ENCODE measurements at regions not wholly inside any gene's neighbourhood (a gene's known extent, or its start where the extent isn't known, plus 50 kb on each side); places are given as distances from the start of the nearest gene placed in this dataset.

DNA sequence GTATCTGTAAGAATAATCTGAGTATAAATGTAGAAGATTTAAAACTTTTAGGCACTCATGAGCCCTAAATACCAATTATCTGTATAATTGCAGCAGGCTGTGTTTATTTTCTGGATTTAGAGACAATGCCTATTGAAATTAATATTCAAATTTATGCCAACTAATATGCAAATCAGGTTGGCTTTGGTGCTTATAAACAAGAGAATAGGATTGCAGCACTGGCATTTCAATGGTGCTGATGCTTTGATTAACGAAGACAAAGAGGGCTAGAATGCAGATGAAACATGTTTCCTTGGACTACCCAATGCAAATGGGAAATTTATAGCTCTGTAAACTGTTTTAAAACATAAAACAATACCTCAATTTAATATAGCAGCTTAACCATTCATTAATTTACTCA, 70.7 kb upstream of the GATB start:
- no peak for DNase-seq

DNA sequence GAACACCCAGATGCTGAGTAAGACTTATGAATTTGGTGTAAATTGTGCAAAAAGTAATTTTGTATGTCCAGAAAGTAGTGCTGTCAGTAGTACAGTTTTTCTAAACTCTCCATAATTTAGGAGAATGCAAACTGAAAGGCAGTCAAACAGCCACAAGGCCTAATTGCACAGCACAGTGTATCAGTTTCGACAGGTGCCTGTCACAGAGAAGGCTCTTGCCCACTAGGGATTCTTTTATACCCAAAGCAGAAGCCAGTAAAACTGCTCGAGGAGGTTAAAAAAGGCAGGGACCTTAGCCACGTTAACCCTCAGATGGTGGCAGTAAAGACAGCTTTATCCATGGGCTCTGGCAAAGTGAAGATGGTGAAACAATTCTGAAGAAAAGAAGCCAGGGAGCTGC, 69.4 kb upstream of the GATB start:
- DNase-seq = no peak

DNA sequence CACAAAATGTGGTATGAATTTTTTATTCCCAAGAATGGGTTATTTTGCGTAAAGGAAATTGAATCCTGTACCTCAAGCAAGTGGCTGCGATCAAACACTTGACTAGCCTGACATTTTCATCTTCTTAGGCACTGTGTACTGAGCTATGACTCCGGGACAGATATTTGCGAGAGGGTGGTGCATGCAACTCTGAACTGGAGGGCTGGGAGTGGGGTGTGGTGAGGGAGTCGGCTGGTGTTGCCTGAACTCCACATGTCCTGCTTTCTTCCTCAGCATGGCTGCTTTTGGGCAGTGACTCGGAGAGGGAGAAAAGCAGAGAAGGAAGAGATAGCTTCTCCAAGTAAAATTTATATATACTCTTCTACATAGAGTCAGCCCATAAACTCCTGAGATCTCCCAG, 68.5 kb upstream of the GATB start:
- no peak for DNase-seq

- no peak for DNase-seq
Measured at GRCh38 chr4:151824656-151825055, 63.8 kb upstream of the GATB start.

- no peak for DNase-seq
Measured at GRCh38 chr4:151822331-151822730, 61.5 kb upstream of the GATB start.

- no peak for DNase-seq
Measured at GRCh38 chr4:151820004-151820403, 59.2 kb upstream of the GATB start.

DNA sequence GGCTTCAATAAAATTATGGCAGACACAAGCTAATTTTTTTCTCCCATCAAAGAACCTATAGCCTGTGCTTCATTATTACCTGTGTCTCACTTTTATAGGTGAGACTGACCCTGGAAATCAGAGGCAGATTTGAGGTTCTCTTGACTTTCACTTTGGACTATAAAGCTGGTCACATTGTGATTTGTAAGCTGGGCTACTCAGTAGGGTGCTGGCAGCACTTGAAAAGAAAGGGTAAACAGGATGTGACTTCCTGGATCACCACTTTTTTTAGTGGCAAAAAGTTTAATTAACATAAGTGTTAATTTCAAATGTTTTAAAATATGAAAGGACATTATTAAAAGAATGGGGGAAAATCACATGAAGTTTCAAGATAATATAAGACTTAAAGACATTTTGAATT, 50.6 kb upstream of the GATB start:
- no peak for DNase-seq

All from activated T-cell treated with anti-CD3 and anti-CD28 coated beads for 4 hours (primary cell).